ENCODE measurements at regions not wholly inside any gene's neighbourhood (a gene's known extent, or its start where the extent isn't known, plus 50 kb on each side); places are given as distances from the start of the nearest gene placed in this dataset.
"Not testable (repeated sequence)": the region's sequence is repeated elsewhere in the genome, so short reads cannot be mapped to it uniquely, and the experiment has no call there.

DNA sequence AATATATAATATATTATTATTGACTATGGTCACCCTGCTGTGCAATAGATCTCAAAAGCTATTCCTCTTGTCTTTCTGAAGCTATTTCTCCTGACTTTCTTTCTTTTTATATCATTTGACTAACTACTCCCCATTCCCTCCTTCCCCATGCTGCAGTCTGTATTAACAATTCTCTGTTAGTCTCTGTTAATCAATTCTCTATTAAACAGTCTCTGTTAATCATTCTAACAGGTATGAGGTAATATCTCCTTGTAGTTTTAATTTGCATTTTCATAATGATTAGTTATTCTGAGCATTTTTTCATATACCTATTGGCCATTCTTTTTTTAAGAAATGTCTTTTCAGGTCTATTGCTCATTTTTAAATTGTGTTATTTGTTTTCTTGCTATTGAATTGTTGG, 201.0 kb upstream of the B3GALT2 start:
- no peaks in the 10 kb centered on the region for H4K20me1 ChIP-seq (ENCODE audit: insufficient read depth, low read length)
- no peak overlapping the region for H3K4me3 ChIP-seq (ENCODE audit: low read depth, low read length, poor library complexity, severe bottlenecking)
- intact Hi-C loops (cut with micrococcal nuclease; ENCODE audit: unreplicated experiment): no loop called here
- H3K36me3 ChIP-seq (ENCODE audit: insufficient read depth, low read length): no peaks in the 10 kb centered on the region
- no peak for DNase-seq (ENCODE audit: low spot score)
- no peaks in the 10 kb centered on the region for H3K9me3 ChIP-seq (ENCODE audit: low read length)
- no peak for TF ChIP-seq EZH2phosphoT487 (IDR thresholded peaks at IDR 0.05; ENCODE audit: borderline replicate concordance, low read depth, low read length)
- TF ChIP-seq CTCF (conservative IDR thresholded peaks at IDR 0.05; ENCODE audit: low read length): no peak
- POLR2A ChIA-PET: interaction anchor here (0.6 kb wide), 1 partner anchor 131 kb away, joined by 3 read pairs; no protein-coding TSS in a partner anchor
- no peaks in the 10 kb centered on the region for H3K9me2 ChIP-seq (ENCODE audit: insufficient read depth, low read length)
- H3K27ac ChIP-seq (ENCODE audit: low read depth, low read length, poor library complexity, severe bottlenecking): no peak overlapping the region
- H2AFZ ChIP-seq (ENCODE audit: low read length): no peak overlapping the region
- H3K4me1 ChIP-seq (ENCODE audit: insufficient read depth, low read length, poor library complexity, severe bottlenecking): no peaks in the 10 kb centered on the region
- no TSS peak for BruUV-seq (replicated peaks)
- no peaks in the 10 kb centered on the region for H3K79me2 ChIP-seq (ENCODE audit: insufficient read depth, low read depth, low read length)
- CTCF ChIA-PET (ENCODE audit: unreplicated experiment): no interaction called here
- H3K4me2 ChIP-seq (ENCODE audit: low read length): no peak overlapping the region

GRCh38 chr1:193378451-193378850, 192.0 kb upstream of the B3GALT2 start:
- intact Hi-C loops (cut with micrococcal nuclease; ENCODE audit: unreplicated experiment); CTCF ChIA-PET (ENCODE audit: unreplicated experiment); H2AFZ ChIP-seq (ENCODE audit: low read length); POLR2A ChIA-PET; BruUV-seq (replicated peaks); H3K4me3 ChIP-seq (ENCODE audit: low read depth, low read length, poor library complexity, severe bottlenecking); H3K4me2 ChIP-seq (ENCODE audit: low read length); H3K9me3 ChIP-seq (ENCODE audit: low read length); H3K9me2 ChIP-seq (ENCODE audit: insufficient read depth, low read length); H4K20me1 ChIP-seq (ENCODE audit: insufficient read depth, low read length); DNase-seq (ENCODE audit: low spot score); H3K36me3 ChIP-seq (ENCODE audit: insufficient read depth, low read length); H3K79me2 ChIP-seq (ENCODE audit: insufficient read depth, low read depth, low read length); H3K4me1 ChIP-seq (ENCODE audit: insufficient read depth, low read length, poor library complexity, severe bottlenecking); H3K27ac ChIP-seq (ENCODE audit: low read depth, low read length, poor library complexity, severe bottlenecking): not testable (repeated sequence)

- BruUV-seq (replicated peaks): no TSS peak
These were observed 191.1 kb upstream of the B3GALT2 start for GRCh38 chr1:193377472-193377871.

More at GRCh38 chr1:193377472-193377871, 191.1 kb upstream of the B3GALT2 start:
- no peaks in the 10 kb centered on the region for H3K4me1 ChIP-seq (ENCODE audit: insufficient read depth, low read length, poor library complexity, severe bottlenecking)
- H2AFZ ChIP-seq (ENCODE audit: low read length): no peak overlapping the region
- no peaks in the 10 kb centered on the region for H3K79me2 ChIP-seq (ENCODE audit: insufficient read depth, low read depth, low read length)
- intact Hi-C loops (cut with micrococcal nuclease; ENCODE audit: unreplicated experiment): no loop called here
- CTCF ChIA-PET (ENCODE audit: unreplicated experiment): interaction anchor here (0.5 kb wide), 1 partner anchor 708 kb away, joined by 6 read pairs; no protein-coding TSS in a partner anchor
- no peaks in the 10 kb centered on the region for H3K9me3 ChIP-seq (ENCODE audit: low read length)
- no peaks in the 10 kb centered on the region for H4K20me1 ChIP-seq (ENCODE audit: insufficient read depth, low read length)
- DNase-seq (ENCODE audit: low spot score): no peak
- H3K36me3 ChIP-seq (ENCODE audit: insufficient read depth, low read length): no peaks in the 10 kb centered on the region
- POLR2A ChIA-PET: no interaction called here
- H3K27ac ChIP-seq (ENCODE audit: low read depth, low read length, poor library complexity, severe bottlenecking): no peak overlapping the region
- no peak for TF ChIP-seq CTCF (conservative IDR thresholded peaks at IDR 0.05; ENCODE audit: low read length)
- no peak for TF ChIP-seq EZH2phosphoT487 (IDR thresholded peaks at IDR 0.05; ENCODE audit: borderline replicate concordance, low read depth, low read length)
- H3K9me2 ChIP-seq (ENCODE audit: insufficient read depth, low read length): no peaks in the 10 kb centered on the region
- no peak overlapping the region for H3K4me2 ChIP-seq (ENCODE audit: low read length)
- no peak overlapping the region for H3K4me3 ChIP-seq (ENCODE audit: low read depth, low read length, poor library complexity, severe bottlenecking)
